SKM-1 (cell line): ENCODE measurements at regions not wholly inside any gene's neighbourhood (a gene's known extent, or its start where the extent isn't known, plus 50 kb on each side); places are given as distances from the start of the nearest gene placed in this dataset.
"Not testable (repeated sequence)": the region's sequence is repeated elsewhere in the genome, so short reads cannot be mapped to it uniquely, and the experiment has no call there.

Experiments used
- DNase-seq: peaks from one replicate; lab custom pipeline; 2025; ENCODE audit not compliant: unreplicated experiment; lab: John Stamatoyannopoulos, UW

- no peak for DNase-seq
Observed at GRCh38 chr17:36695082-36695481, 93.7 kb downstream of the MRM1 start.

- not testable (repeated sequence) for DNase-seq
Observed at GRCh38 chr17:36695710-36696109, 94.3 kb downstream of the MRM1 start.

- DNase-seq, result no peak
Observed at GRCh38 chr17:36696805-36697204, 95.4 kb downstream of the MRM1 start.

- DNase-seq, result no peak
Observed at GRCh38 chr17:36697903-36698530, 96.6 kb downstream of the MRM1 start.

GRCh38 chr17:36701429-36702099 lies 100.2 kb downstream of the MRM1 start:
- no peak for DNase-seq

- DNase-seq, result no peak
Observed at GRCh38 chr17:36702636-36703035, 101.3 kb downstream of the MRM1 start.

- no peak for DNase-seq
Observed at GRCh38 chr17:36703860-36704266, 102.5 kb downstream of the MRM1 start.

- no peak for DNase-seq
Observed at GRCh38 chr17:36705283-36705795, 104.0 kb downstream of the MRM1 start.

- DNase-seq, result peak; percentile 8
Observed at GRCh38 chr17:36705874-36706731, 104.7 kb downstream of the MRM1 start.

GRCh38 chr17:36707904-36708303 lies 106.5 kb downstream of the MRM1 start:
- DNase-seq, result no peak

- no peak for DNase-seq
Observed at GRCh38 chr17:36714789-36715188, 113.4 kb downstream of the MRM1 start.

GRCh38 chr17:36715951-36716350 lies 114.6 kb downstream of the MRM1 start:
- no peak for DNase-seq

- no peak for DNase-seq
Observed at GRCh38 chr17:36717088-36717487, 115.7 kb downstream of the MRM1 start.

GRCh38 chr17:36720131-36720530 lies 118.7 kb downstream of the MRM1 start:
- no peak for DNase-seq

- DNase-seq, result no peak
Observed at GRCh38 chr17:36721560-36722120, 120.3 kb downstream of the MRM1 start.

GRCh38 chr17:36722121-36722902 lies 120.9 kb downstream of the MRM1 start:
- DNase-seq, result no peak

- DNase-seq, result no peak
Observed at GRCh38 chr17:36722903-36723263, 121.5 kb downstream of the MRM1 start.

- DNase-seq, result no peak
Observed at GRCh38 chr17:36723459-36724025, 122.2 kb downstream of the MRM1 start.

GRCh38 chr17:36726199-36726598 lies 124.8 kb downstream of the MRM1 start:
- DNase-seq, result no peak

GRCh38 chr17:36727052-36727451 lies 125.7 kb downstream of the MRM1 start:
- no peak for DNase-seq
